ENCODE measurements at regions not wholly inside any gene's neighbourhood (a gene's known extent, or its start where the extent isn't known, plus 50 kb on each side); places are given as distances from the start of the nearest gene placed in this dataset.

- peak; percentile 53 for DNase-seq (ENCODE audit: low read depth)
Measured at GRCh38 chr5:167770461-167770860, 521.0 kb upstream of the WWC1 start.

GRCh38 chr5:167771571-167771970, 519.9 kb upstream of the WWC1 start:
- no peak for DNase-seq (ENCODE audit: low read depth)

DNA sequence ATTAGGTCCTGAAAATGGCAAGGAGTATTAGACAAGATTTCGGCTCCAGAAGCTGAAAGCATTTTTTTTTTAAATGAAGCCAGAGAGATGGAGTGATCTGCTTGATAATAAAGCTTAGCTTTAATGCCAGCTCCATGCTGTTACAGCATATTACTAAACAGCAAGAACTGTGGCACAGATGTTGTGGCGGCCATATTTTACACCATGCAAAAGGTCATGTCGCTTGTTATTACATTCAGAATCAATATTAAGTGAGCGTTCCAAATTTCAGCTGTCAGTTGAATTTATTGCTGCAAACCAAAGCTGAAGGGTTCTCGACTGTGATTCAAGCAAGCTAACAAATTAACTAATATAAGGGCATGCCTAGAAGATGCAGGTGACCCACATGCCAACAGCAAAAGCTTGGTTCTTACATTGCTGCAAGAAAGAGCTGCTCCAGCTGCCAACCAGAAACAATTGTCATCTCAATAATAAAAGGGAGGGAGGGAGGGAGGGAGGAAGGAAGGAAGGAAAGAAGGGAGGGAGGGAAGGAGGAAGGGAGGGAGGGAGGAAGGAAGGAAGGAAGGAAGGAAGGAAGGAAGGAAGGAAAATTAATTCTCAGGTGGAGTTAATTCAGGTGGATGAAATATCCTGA, 517.7 kb upstream of the WWC1 start:
- no peak for DNase-seq (ENCODE audit: low read depth)

DNA sequence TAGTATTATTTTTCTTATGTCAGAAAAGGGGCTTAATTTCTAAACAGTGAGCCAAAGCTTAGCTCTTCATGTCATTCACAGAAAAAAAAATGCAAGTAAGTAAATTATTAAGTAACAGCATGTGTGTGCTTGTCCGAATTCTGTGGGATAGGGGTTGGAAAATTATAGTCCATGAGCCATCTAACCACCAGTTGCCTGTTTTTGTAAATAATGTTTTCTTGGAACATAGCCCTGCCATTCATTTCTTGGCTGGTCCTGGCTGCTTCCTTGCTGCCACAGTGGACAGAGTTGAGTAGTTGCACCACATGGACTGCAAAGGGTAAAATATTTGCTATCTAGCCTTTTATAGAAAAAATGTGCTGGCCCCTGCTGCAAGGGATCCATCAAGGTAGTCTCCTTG, 513.7 kb upstream of the WWC1 start:
- DNase-seq (ENCODE audit: low read depth), result no peak

- DNase-seq (ENCODE audit: low read depth), result no peak
Measured at GRCh38 chr5:167778228-167778627, 513.2 kb upstream of the WWC1 start.

DNA sequence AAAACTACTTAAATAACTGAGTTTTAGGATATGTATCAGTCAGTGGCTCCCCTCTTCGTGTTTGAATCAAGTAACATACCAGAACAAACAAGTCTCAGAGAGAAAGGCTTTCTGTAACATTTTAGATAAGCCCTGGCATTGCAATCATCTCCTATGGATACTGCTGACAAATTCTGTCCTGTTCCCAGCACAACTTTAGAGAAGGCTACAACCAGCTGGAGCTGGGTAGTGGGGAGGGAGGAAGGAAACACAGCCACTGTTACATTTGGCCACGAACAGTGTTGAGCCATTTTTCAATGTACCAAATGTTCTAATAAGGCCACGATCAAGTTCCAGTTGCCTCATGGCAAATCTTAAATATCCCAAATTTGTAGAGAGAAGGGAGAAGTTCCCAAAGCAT, 511.8 kb upstream of the WWC1 start:
- DNase-seq (ENCODE audit: low read depth), result no peak

DNA sequence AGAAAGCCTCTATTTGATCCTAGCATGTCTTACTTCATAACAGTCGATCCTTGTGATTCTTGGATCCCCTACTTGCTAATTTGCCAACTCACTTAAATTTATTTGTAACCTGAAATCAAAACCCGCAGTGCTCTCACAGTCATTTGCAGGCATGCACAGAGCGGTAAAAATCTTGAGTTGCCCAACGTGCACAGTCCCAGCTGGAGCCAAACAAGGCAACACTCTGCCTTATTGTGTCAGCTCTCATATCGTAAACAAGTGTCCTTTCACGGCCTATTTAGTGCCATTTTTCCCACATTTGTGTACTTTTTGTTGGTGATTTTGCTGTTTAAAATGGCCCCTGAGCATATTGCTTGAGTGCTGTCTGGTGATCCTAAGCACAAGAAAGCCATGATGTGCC, 511.3 kb upstream of the WWC1 start:
- DNase-seq (ENCODE audit: low read depth), result no peak

GRCh38 chr5:167783145-167783817, 508.2 kb upstream of the WWC1 start:
- no peak for DNase-seq (ENCODE audit: low read depth)

DNA sequence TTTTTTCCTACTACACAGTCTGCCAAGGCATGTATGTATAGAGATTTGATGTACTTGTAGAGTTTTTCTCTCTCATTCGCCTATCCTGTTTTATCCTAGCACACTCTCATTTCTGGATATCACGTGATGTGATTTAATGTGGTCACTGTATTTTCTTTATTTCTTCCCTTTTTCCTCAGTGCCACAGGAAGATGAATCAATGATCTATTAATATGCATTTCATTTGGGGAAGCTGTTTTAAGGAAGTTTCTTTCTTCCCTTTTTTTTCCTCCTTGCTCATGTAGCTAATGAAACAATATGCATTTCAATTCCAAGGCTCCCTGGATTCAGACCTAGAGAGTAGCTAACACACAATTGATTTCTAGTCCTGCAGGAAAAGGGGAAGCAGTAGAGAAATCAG, 506.3 kb upstream of the WWC1 start:
- no peak for DNase-seq (ENCODE audit: low read depth)

GRCh38 chr5:167785901-167786300, 505.5 kb upstream of the WWC1 start:
- DNase-seq (ENCODE audit: low read depth), result no peak

- DNase-seq (ENCODE audit: low read depth), result no peak
Measured at GRCh38 chr5:167786871-167787578, 504.4 kb upstream of the WWC1 start.

- DNase-seq (ENCODE audit: low read depth), result no peak
Measured at GRCh38 chr5:167790045-167790444, 501.4 kb upstream of the WWC1 start.

GRCh38 chr5:167790462-167791260, 500.8 kb upstream of the WWC1 start:
- DNase-seq (ENCODE audit: low read depth), result no peak

- no peak for DNase-seq (ENCODE audit: low read depth)
Measured at GRCh38 chr5:167792514-167792913, 498.9 kb upstream of the WWC1 start.

GRCh38 chr5:167793700-167794099, 497.7 kb upstream of the WWC1 start:
- no peak for DNase-seq (ENCODE audit: low read depth)

DNA sequence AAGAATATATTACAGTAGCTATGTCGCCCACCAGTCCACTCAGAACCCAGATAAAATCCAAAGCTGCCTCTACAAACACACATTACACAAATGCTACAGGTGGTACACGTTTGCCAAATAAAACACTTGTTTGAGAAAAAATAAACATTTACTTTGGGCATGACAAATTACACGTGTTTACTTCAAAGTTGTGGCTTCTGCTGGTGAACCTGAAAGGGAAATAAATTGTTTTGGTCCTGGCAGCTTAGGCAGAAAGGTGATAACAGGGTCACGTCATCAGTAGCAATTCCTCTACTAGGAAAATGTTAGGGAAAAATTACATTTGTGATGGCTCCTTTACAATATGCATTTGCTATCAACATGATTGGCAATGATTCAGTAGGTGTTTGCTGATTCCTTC, 497.3 kb upstream of the WWC1 start:
- DNase-seq (ENCODE audit: low read depth), result no peak

DNA sequence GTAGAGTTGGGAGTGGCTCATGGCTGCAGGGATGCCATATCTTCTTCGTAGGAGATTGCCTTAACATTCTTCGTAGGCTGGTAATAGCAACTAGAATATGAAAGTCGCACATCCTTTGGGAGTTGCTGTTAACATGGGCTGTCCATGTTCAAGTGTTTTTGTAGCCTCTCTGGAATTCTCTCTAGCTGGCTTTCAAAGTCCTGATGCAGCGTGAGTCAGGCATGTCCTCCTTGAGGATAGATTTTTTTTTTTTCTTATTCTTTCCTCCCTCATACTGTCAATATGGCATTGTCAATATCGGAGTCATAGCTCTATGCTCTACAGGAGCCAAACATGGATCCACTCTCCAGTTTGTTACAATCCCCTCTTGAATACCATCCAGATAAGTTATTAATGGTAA, 494.8 kb upstream of the WWC1 start:
- no peak for DNase-seq (ENCODE audit: low read depth)

- no peak for DNase-seq (ENCODE audit: low read depth)
Measured at GRCh38 chr5:167797933-167798332, 493.5 kb upstream of the WWC1 start.

- DNase-seq (ENCODE audit: low read depth), result no peak
Measured at GRCh38 chr5:167798448-167798847, 493.0 kb upstream of the WWC1 start.

- no peak for DNase-seq (ENCODE audit: low read depth)
Measured at GRCh38 chr5:167800427-167800826, 491.0 kb upstream of the WWC1 start.

GRCh38 chr5:167801999-167802398, 489.4 kb upstream of the WWC1 start:
- no peak for DNase-seq (ENCODE audit: low read depth)

- DNase-seq (ENCODE audit: low read depth), result no peak
Measured at GRCh38 chr5:167802755-167803431, 488.6 kb upstream of the WWC1 start.
